Suprapubic skin (tissue), 4 donors: ENCODE measurements at regions not wholly inside any gene's neighbourhood (a gene's known extent, or its start where the extent isn't known, plus 50 kb on each side); places are given as distances from the start of the nearest gene placed in this dataset.
"Not testable (repeated sequence)": the region's sequence is repeated elsewhere in the genome, so short reads cannot be mapped to it uniquely, and the experiment has no call there.

Experiments
- DNase-seq, 2 donors: peaks; one replicate each; pipeline ENCODE4 v3.0.0-alpha.2; 2019; ENCODE audit warnings: low spot score in 2 of 2
- H3K27ac ChIP-seq: fragments of 200-600 bp; sonication (generic); one replicate; pipeline ENCODE4 v1.5.1; 2019
- H3K27me3 ChIP-seq: fragments of 200-600 bp; sonication (generic); one replicate; pipeline ENCODE4 v1.5.1; 2019
- H3K36me3 ChIP-seq: fragments of 200-600 bp; sonication (generic); one replicate; pipeline ENCODE4 v1.5.1; 2019
- H3K4me1 ChIP-seq: fragments of 200-600 bp; sonication (generic); one replicate; pipeline ENCODE4 v1.5.1; 2019
- H3K4me3 ChIP-seq: fragments of 200-600 bp; sonication (generic); one replicate; pipeline ENCODE4 v1.5.1; 2019; ENCODE audit warnings: mild to moderate bottlenecking
- H3K9me3 ChIP-seq: fragments of 200-600 bp; sonication (generic); one replicate; pipeline ENCODE4 v1.5.1; 2019
- CTCF ChIP-seq, 2 donors: fragments of 200-600 bp in 1 of 2; fragments of 450-650 bp in 1 of 2; sonication (generic) in 1 of 2; IDR thresholded peaks; one replicate each; pipeline ENCODE4 v1.5.1; 2016 to 2019; ENCODE audit warnings: antibody characterized with exemption in 2 of 2, mild to moderate bottlenecking in 1 of 2, moderate library complexity in 1 of 2
- EP300 ChIP-seq: sonication (generic); formaldehyde crosslinking; IDR thresholded peaks from one replicate; pipeline ENCODE4 v1.6.1; 2017; ENCODE audit warnings: antibody characterized with exemption
- POLR2A ChIP-seq, 2 donors: fragments of 450-650 bp; IDR thresholded peaks; one replicate each; pipeline ENCODE4 v1.6.1; 2017; ENCODE audit warnings: antibody characterized with exemption in 2 of 2, mild to moderate bottlenecking in 2 of 2, moderate library complexity in 2 of 2
- POLR2AphosphoS5 ChIP-seq, 3 donors: sonication (generic); formaldehyde crosslinking; IDR thresholded peaks; one replicate each; pipeline ENCODE4 v1.6.1; 2017; ENCODE audit warnings: antibody characterized with exemption in 3 of 3
- WGBS: methylation state at CpG from one replicate; pipeline ENCODE4 v1.1.5; 2018; 5-methylcytosine and 5-hydroxymethylcytosine counted together

GRCh38 chr17:77531641-77532040 lies 390.9 kb downstream of the SEC14L1 start:
- TF ChIP-seq POLR2AphosphoS5 (IDR thresholded peaks at IDR 0.05), result no peak
- TF ChIP-seq CTCF (IDR thresholded peaks at IDR 0.05), result no peak
- TF ChIP-seq EP300, result no peak
- no peak for TF ChIP-seq POLR2A (IDR thresholded peaks at IDR 0.05)
- H3K36me3 ChIP-seq, result no peaks in the 10 kb centered on the region
- no peak overlapping the region for H3K27ac ChIP-seq
- H3K4me3 ChIP-seq, result no peak overlapping the region
- peaks cover 18% of the 10 kb centered on the region for H3K4me1 ChIP-seq
- peaks cover 29% of the 10 kb centered on the region for H3K27me3 ChIP-seq
- peak in 1 of 2 donors; percentile 31 for DNase-seq
- H3K9me3 ChIP-seq, result no peaks in the 10 kb centered on the region
- 90% methylated on average over 6 of the region's 6 CpGs for WGBS

DNA sequence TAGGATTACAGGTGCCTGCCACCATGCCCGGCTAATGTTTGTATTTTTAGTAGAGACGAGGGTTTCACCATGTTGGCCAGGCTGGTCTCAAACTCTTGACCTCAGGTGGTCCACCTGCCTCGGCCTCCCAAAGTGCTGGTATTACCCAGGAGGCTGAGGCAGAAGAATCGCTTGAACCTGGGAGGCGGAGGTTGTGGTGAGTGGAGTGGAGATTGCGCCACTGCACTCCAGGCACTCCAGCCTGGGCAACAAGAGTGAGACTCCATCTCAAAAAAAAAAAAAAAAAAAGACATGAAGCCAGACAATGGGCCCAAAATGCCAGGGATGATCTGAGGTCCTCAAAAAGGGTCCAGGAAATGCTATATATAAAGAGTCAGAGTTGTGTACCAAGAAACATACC lies 392.9 kb downstream of the SEC14L1 start:
- not testable (repeated sequence) for H3K4me1 ChIP-seq, H3K36me3 ChIP-seq, H3K4me3 ChIP-seq, H3K27me3 ChIP-seq, H3K27ac ChIP-seq, H3K9me3 ChIP-seq
- DNase-seq, result peak in 1 of 2 donors; percentile 44
- WGBS, result 85% methylated on average over 6 of the region's 6 CpGs

- TF ChIP-seq POLR2A (IDR thresholded peaks at IDR 0.05), result no peak
- TF ChIP-seq CTCF (IDR thresholded peaks at IDR 0.05), result no peak
- no peak for TF ChIP-seq EP300
- no peak for TF ChIP-seq POLR2AphosphoS5 (IDR thresholded peaks at IDR 0.05)
Measured at GRCh38 chr17:77534137-77534536, 393.4 kb downstream of the SEC14L1 start.

GRCh38 chr17:77535435-77535834 lies 394.7 kb downstream of the SEC14L1 start:
- H3K27ac ChIP-seq, result no peak overlapping the region
- no peak for TF ChIP-seq EP300
- TF ChIP-seq CTCF (IDR thresholded peaks at IDR 0.05), result no peak
- no peak for TF ChIP-seq POLR2AphosphoS5 (IDR thresholded peaks at IDR 0.05)
- TF ChIP-seq POLR2A (IDR thresholded peaks at IDR 0.05), result no peak
- H3K4me1 ChIP-seq, result no peaks in the 10 kb centered on the region
- DNase-seq, result no peak
- H3K27me3 ChIP-seq, result peaks cover 9% of the 10 kb centered on the region
- H3K36me3 ChIP-seq, result no peaks in the 10 kb centered on the region
- H3K9me3 ChIP-seq, result no peaks in the 10 kb centered on the region
- WGBS, result 60% methylated on average over 10 of the region's 10 CpGs
- H3K4me3 ChIP-seq, result no peak overlapping the region

More at GRCh38 chr17:77534137-77534536, 393.4 kb downstream of the SEC14L1 start:
- no peak for DNase-seq
- Histone ChIP-seq H3K27me3 (peaks cover 4% of the 10 kb centered on the region), H3K9me3 (no peaks in the 10 kb centered on the region), H3K4me1 (peaks cover under 1% of the 10 kb centered on the region), H3K36me3 (no peaks in the 10 kb centered on the region), H3K4me3 (no peak overlapping the region), H3K27ac (no peak overlapping the region)
- 88% methylated on average over 5 of the region's 5 CpGs for WGBS

- no peak for DNase-seq
- H3K4me3 ChIP-seq, result no peak overlapping the region
- peaks cover 13% of the 10 kb centered on the region for H3K27me3 ChIP-seq
- no peaks in the 10 kb centered on the region for H3K9me3 ChIP-seq
- H3K27ac ChIP-seq, result no peak overlapping the region
- no peaks in the 10 kb centered on the region for H3K36me3 ChIP-seq
- TF ChIP-seq POLR2A (IDR thresholded peaks at IDR 0.05) (no peak), POLR2AphosphoS5 (IDR thresholded peaks at IDR 0.05) (no peak), CTCF (IDR thresholded peaks at IDR 0.05) (no peak), EP300 (no peak)
- no peaks in the 10 kb centered on the region for H3K4me1 ChIP-seq
- WGBS, result 55% methylated on average over 6 of the region's 6 CpGs
Measured at GRCh38 chr17:77535892-77536291, 395.1 kb downstream of the SEC14L1 start.

DNA sequence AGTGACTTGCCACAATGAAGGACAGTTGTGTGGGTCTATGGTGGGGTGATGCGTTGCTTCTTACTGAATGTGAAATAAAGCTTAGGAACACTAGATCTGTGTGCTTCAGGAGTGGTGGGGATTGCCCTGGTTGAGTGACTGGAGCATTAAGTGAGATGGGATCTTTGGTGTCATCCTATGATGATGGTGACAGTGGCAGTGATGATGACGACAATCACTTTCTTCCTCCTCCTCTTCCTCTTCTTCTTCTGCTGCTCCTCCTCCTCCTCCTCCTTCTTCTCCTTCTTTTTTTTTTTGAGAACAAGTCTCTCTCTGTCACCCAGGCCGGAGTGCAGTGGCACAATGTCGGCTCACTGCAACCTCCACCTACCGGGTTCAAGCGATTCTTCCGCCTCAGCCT lies 396.8 kb downstream of the SEC14L1 start:
- DNase-seq, result no peak
- H3K27me3 ChIP-seq, result peaks cover 23% of the 10 kb centered on the region
- H3K9me3 ChIP-seq, result no peaks in the 10 kb centered on the region
- no peaks in the 10 kb centered on the region for H3K4me1 ChIP-seq
- 90% methylated on average over 7 of the region's 7 CpGs for WGBS
- TF ChIP-seq EP300, result no peak
- no peak for TF ChIP-seq POLR2AphosphoS5 (IDR thresholded peaks at IDR 0.05)
- TF ChIP-seq CTCF (IDR thresholded peaks at IDR 0.05), result no peak
- no peak for TF ChIP-seq POLR2A (IDR thresholded peaks at IDR 0.05)
- no peak overlapping the region for H3K27ac ChIP-seq
- H3K36me3 ChIP-seq, result no peaks in the 10 kb centered on the region
- H3K4me3 ChIP-seq, result no peak overlapping the region
